ENCODE measurements at regions not wholly inside any gene's neighbourhood (a gene's known extent, or its start where the extent isn't known, plus 50 kb on each side); places are given as distances from the start of the nearest gene placed in this dataset.
"Not testable (repeated sequence)": the region's sequence is repeated elsewhere in the genome, so short reads cannot be mapped to it uniquely, and the experiment has no call there.

GRCh38 chr17:74126959-74127358 is 76.5 kb upstream of the RPL38 start:
- Histone ChIP-seq H3K23ac (ENCODE audit: low read length in 2 of 2) (no peak overlapping the region), H2BK12ac (ENCODE audit: low read length in 2 of 2) (no peak overlapping the region), H3K4ac (ENCODE audit: low read depth in 1 of 2, low read length in 2 of 2) (no peak overlapping the region), H3K4me3 (ENCODE audit: insufficient read depth in 1 of 2, low read depth in 1 of 2, low read length in 2 of 2) (no peak overlapping the region), H3K14ac (ENCODE audit: low read length in 2 of 2) (no peak overlapping the region), H2BK5ac (ENCODE audit: low read depth, low read length, poor library complexity, severe bottlenecking) (no peak overlapping the region), H4K91ac (ENCODE audit: low read length) (no peak overlapping the region), H3K36me3 (ENCODE audit: control insufficient read depth in 1 of 2, insufficient read depth in 2 of 2, low read depth in 1 of 2, low read length in 2 of 2) (no peaks in the 10 kb centered on the region), H3K9ac (ENCODE audit: low read length) (no peak overlapping the region), H2BK15ac (ENCODE audit: low read depth, poor library complexity, severe bottlenecking) (no peak overlapping the region), H3K79me1 (replicated peaks; ENCODE audit: low read length, poor library complexity, severe bottlenecking) (no peaks in the 10 kb centered on the region), H3K27me3 (ENCODE audit: control insufficient read depth in 1 of 2, insufficient read depth in 1 of 2, low read length in 2 of 2) (peaks cover 0 to 26% of the 10 kb centered on the region in 2 experiments), H3K27ac (ENCODE audit: low read length, poor library complexity, severe bottlenecking) (no peak overlapping the region), H2BK120ac (ENCODE audit: low read depth, low read length) (no peak overlapping the region), H3K18ac (ENCODE audit: low read depth in 1 of 2, low read length in 2 of 2) (no peak overlapping the region), H4K8ac (ENCODE audit: low read length) (no peak overlapping the region), H2AFZ (ENCODE audit: low read depth, low read length) (no peak overlapping the region), H3K4me1 (ENCODE audit: control insufficient read depth, insufficient read depth, low read depth, low read length) (no peaks in the 10 kb centered on the region), H3K9me3 (ENCODE audit: control insufficient read depth, low read length) (no peaks in the 10 kb centered on the region), H3K4me2 (ENCODE audit: low read length, poor library complexity, severe bottlenecking) (no peak overlapping the region), H2AK5ac (ENCODE audit: low read length, severe bottlenecking) (no peak overlapping the region)
- WGBS = 91% methylated on average over 5 of the region's 5 CpGs
- DNase-seq = no peak

DNA sequence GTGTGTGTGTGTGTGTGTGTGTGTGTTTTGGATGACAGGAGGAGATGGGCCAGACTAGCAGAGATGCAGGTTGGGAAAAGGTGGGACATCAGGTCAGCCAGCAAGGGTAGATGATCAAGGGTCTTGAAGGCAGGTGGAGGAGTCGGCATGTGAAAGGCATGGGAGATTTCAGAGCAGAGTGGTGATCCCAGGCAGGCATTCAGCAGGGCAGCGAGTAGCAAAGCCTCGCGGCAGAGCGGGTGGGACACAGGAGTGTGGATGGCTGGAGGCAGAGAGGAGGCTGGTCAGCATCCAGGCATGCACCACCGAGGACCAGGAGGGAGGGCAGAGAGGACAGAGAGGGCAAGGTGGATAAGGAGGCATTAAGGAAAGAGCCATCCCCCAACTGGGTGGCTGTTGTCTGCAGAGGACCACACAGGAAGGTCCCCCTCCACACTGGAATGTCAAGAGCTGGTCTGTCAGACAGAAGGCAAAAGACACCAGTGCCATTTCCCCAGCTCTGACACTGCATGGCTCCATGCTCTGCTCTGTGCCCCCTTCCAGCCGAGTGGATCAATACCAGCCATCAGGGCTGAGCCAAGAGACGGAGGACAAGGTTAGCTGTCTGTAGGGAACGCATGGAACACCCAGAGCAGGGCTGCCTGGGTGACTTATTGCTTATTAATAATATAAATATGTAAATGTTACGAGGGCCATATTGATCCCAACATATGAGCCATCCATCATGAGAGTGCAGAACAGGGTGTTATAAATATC is 74.8 kb upstream of the RPL38 start:
- H3K27me3 ChIP-seq (ENCODE audit: control insufficient read depth in 1 of 2, insufficient read depth in 1 of 2, low read length in 2 of 2) = peaks cover 0 to 35% of the 10 kb centered on the region in 2 experiments
- H4K8ac ChIP-seq (ENCODE audit: low read length) = no peak overlapping the region
- no peak overlapping the region for H2BK5ac ChIP-seq (ENCODE audit: low read depth, low read length, poor library complexity, severe bottlenecking)
- no peaks in the 10 kb centered on the region for H3K79me1 ChIP-seq (replicated peaks; ENCODE audit: low read length, poor library complexity, severe bottlenecking)
- H2BK120ac ChIP-seq (ENCODE audit: low read depth, low read length) = no peak overlapping the region
- no peak overlapping the region for H2BK12ac ChIP-seq (ENCODE audit: low read length in 2 of 2)
- WGBS = 85% methylated on average over 8 of the region's 10 CpGs
- no peak overlapping the region for H3K18ac ChIP-seq (ENCODE audit: low read depth in 1 of 2, low read length in 2 of 2)
- no peak overlapping the region for H2AK5ac ChIP-seq (ENCODE audit: low read length, severe bottlenecking)
- H4K91ac ChIP-seq (ENCODE audit: low read length) = no peak overlapping the region
- no peak overlapping the region for H2BK15ac ChIP-seq (ENCODE audit: low read depth, poor library complexity, severe bottlenecking)
- H3K4ac ChIP-seq (ENCODE audit: low read depth in 1 of 2, low read length in 2 of 2) = no peak overlapping the region
- H3K9me3 ChIP-seq (ENCODE audit: control insufficient read depth, low read length) = no peaks in the 10 kb centered on the region
- H3K23ac ChIP-seq (ENCODE audit: low read length in 2 of 2) = no peak overlapping the region
- H3K27ac ChIP-seq (ENCODE audit: low read length, poor library complexity, severe bottlenecking) = no peak overlapping the region
- no peak overlapping the region for H3K14ac ChIP-seq (ENCODE audit: low read length in 2 of 2)
- no peak overlapping the region for H3K9ac ChIP-seq (ENCODE audit: low read length)
- no peak overlapping the region for H2AFZ ChIP-seq (ENCODE audit: low read depth, low read length)
- H3K4me3 ChIP-seq (ENCODE audit: insufficient read depth in 1 of 2, low read depth in 1 of 2, low read length in 2 of 2) = no peak overlapping the region
- no peaks in the 10 kb centered on the region for H3K4me1 ChIP-seq (ENCODE audit: control insufficient read depth, insufficient read depth, low read depth, low read length)
- H3K4me2 ChIP-seq (ENCODE audit: low read length, poor library complexity, severe bottlenecking) = no peak overlapping the region
- DNase-seq = no peak
- H3K36me3 ChIP-seq (ENCODE audit: control insufficient read depth in 1 of 2, insufficient read depth in 2 of 2, low read depth in 1 of 2, low read length in 2 of 2) = no peaks in the 10 kb centered on the region

DNA sequence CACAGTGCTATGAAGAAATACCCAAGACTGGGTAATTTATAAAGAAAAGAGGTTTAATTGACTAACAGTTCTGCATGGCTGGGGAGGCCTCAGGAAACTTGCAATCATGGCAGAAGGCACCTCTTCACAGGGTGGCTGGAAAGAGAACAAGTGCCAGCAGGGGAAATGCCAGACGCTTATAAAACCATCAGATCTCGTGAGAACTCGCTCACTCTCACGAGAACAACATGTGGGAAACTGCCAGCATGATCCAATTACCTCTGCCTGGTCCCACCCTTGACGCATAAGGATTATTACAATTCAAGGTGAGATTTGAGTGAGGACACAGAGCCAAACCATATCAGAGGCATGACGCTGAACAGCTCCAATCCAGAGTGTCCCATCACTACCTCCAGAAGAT is 73.7 kb upstream of the RPL38 start:
- H2BK120ac ChIP-seq (ENCODE audit: low read depth, low read length); H3K18ac ChIP-seq (ENCODE audit: low read depth in 1 of 2, low read length in 2 of 2); H4K91ac ChIP-seq (ENCODE audit: low read length); DNase-seq; H2BK15ac ChIP-seq (ENCODE audit: low read depth, poor library complexity, severe bottlenecking); H3K4me2 ChIP-seq (ENCODE audit: low read length, poor library complexity, severe bottlenecking); H2AK5ac ChIP-seq (ENCODE audit: low read length, severe bottlenecking); H4K8ac ChIP-seq (ENCODE audit: low read length); H3K14ac ChIP-seq (ENCODE audit: low read length in 2 of 2); H3K23ac ChIP-seq (ENCODE audit: low read length in 2 of 2); H3K79me1 ChIP-seq (replicated peaks; ENCODE audit: low read length, poor library complexity, severe bottlenecking); H3K36me3 ChIP-seq (ENCODE audit: control insufficient read depth in 1 of 2, insufficient read depth in 2 of 2, low read depth in 1 of 2, low read length in 2 of 2); H2BK12ac ChIP-seq (ENCODE audit: low read length in 2 of 2); H3K4me3 ChIP-seq (ENCODE audit: insufficient read depth in 1 of 2, low read depth in 1 of 2, low read length in 2 of 2); H3K9me3 ChIP-seq (ENCODE audit: control insufficient read depth, low read length); H2AFZ ChIP-seq (ENCODE audit: low read depth, low read length); H2BK5ac ChIP-seq (ENCODE audit: low read depth, low read length, poor library complexity, severe bottlenecking); H3K4me1 ChIP-seq (ENCODE audit: control insufficient read depth, insufficient read depth, low read depth, low read length); H3K9ac ChIP-seq (ENCODE audit: low read length); H3K4ac ChIP-seq (ENCODE audit: low read depth in 1 of 2, low read length in 2 of 2); H3K27ac ChIP-seq (ENCODE audit: low read length, poor library complexity, severe bottlenecking): not testable (repeated sequence)
- 87% methylated on average over 6 of the region's 6 CpGs for WGBS
- peaks cover 0 to 42% of the 10 kb centered on the region in 2 experiments for H3K27me3 ChIP-seq (ENCODE audit: control insufficient read depth in 1 of 2, insufficient read depth in 1 of 2, low read length in 2 of 2)

DNA sequence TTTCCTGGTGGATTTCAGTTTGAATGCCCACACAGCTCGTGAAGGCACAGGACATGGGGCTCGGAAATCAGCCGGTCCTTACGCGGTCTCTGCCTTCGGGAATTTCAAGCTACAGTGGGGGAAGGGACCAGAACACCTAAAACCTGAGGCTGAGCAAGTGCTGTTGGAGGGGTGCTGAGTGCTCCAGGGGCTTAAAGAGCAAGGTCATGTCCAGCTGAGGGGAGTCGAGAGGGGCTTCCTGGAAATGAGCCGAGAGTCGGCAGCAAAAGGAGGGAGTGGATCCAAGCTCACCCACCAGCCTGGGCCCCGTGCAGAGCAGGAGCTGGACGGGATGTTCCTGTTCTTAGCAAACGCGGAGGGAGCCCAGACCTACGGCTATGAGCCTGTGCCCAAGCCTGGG is 73.2 kb upstream of the RPL38 start:
- Histone ChIP-seq H2AFZ (ENCODE audit: low read depth, low read length) (no peak overlapping the region), H2BK5ac (ENCODE audit: low read depth, low read length, poor library complexity, severe bottlenecking) (no peak overlapping the region), H3K36me3 (ENCODE audit: control insufficient read depth in 1 of 2, insufficient read depth in 2 of 2, low read depth in 1 of 2, low read length in 2 of 2) (no peaks in the 10 kb centered on the region), H4K91ac (ENCODE audit: low read length) (no peak overlapping the region), H3K4me3 (ENCODE audit: insufficient read depth in 1 of 2, low read depth in 1 of 2, low read length in 2 of 2) (no peak overlapping the region), H3K27ac (ENCODE audit: low read length, poor library complexity, severe bottlenecking) (no peak overlapping the region), H2AK5ac (ENCODE audit: low read length, severe bottlenecking) (no peak overlapping the region), H3K9me3 (ENCODE audit: control insufficient read depth, low read length) (no peaks in the 10 kb centered on the region), H3K4me2 (ENCODE audit: low read length, poor library complexity, severe bottlenecking) (no peak overlapping the region), H3K23ac (ENCODE audit: low read length in 2 of 2) (no peak overlapping the region), H3K14ac (ENCODE audit: low read length in 2 of 2) (no peak overlapping the region), H3K9ac (ENCODE audit: low read length) (no peak overlapping the region), H3K18ac (ENCODE audit: low read depth in 1 of 2, low read length in 2 of 2) (no peak overlapping the region), H3K79me1 (replicated peaks; ENCODE audit: low read length, poor library complexity, severe bottlenecking) (no peaks in the 10 kb centered on the region), H2BK15ac (ENCODE audit: low read depth, poor library complexity, severe bottlenecking) (no peak overlapping the region), H2BK120ac (ENCODE audit: low read depth, low read length) (no peak overlapping the region), H3K4ac (ENCODE audit: low read depth in 1 of 2, low read length in 2 of 2) (no peak overlapping the region), H3K4me1 (ENCODE audit: control insufficient read depth, insufficient read depth, low read depth, low read length) (no peaks in the 10 kb centered on the region), H2BK12ac (ENCODE audit: low read length in 2 of 2) (no peak overlapping the region), H4K8ac (ENCODE audit: low read length) (no peak overlapping the region), H3K27me3 (ENCODE audit: control insufficient read depth in 1 of 2, insufficient read depth in 1 of 2, low read length in 2 of 2) (peaks cover 0 to 43% of the 10 kb centered on the region in 2 experiments)
- WGBS = 80% methylated on average over 13 of the region's 14 CpGs
- no peak for DNase-seq

Measured in mesenchymal stem cell (in vitro differentiated cells and primary cell).